ENCODE measurements at regions not wholly inside any gene's neighbourhood (a gene's known extent, or its start where the extent isn't known, plus 50 kb on each side); places are given as distances from the start of the nearest gene placed in this dataset.

DNA sequence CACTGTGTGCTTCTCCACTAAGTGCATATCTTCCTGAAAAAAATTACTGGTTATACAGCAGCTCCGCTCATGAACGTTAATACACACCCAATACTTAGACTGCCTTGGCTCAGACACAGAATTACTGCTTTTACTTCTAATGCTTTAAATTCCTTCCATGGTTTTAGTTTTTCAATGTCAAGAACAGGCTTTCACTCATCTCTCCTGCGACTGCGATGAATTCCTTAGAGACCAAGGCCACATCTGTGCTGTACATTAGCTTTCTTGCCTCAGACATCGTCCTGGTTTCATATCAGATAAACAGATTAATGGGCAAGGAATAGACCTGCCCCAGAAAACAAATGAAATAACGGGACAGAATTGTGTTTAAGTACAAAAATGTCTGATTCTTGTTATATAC, 120.2 kb downstream of the CYP26A1 start:
- TF ChIP-seq, protein P1, sequence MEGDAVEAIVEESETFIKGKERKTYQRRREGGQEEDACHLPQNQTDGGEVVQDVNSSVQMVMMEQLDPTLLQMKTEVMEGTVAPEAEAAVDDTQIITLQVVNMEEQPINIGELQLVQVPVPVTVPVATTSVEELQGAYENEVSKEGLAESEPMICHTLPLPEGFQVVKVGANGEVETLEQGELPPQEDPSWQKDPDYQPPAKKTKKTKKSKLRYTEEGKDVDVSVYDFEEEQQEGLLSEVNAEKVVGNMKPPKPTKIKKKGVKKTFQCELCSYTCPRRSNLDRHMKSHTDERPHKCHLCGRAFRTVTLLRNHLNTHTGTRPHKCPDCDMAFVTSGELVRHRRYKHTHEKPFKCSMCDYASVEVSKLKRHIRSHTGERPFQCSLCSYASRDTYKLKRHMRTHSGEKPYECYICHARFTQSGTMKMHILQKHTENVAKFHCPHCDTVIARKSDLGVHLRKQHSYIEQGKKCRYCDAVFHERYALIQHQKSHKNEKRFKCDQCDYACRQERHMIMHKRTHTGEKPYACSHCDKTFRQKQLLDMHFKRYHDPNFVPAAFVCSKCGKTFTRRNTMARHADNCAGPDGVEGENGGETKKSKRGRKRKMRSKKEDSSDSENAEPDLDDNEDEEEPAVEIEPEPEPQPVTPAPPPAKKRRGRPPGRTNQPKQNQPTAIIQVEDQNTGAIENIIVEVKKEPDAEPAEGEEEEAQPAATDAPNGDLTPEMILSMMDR (conservative IDR thresholded peaks at IDR 0.05 in 1 of 2, IDR thresholded peaks at IDR 0.05 in 1 of 2; ENCODE audit: low read depth in 1 of 2, low read length in 2 of 2) = no peak
- TF ChIP-seq EZH2 (IDR thresholded peaks at IDR 0.05; ENCODE audit: low read length, missing control alignments) = no peak
